ENCODE measurements at regions not wholly inside any gene's neighbourhood (a gene's known extent, or its start where the extent isn't known, plus 50 kb on each side); places are given as distances from the start of the nearest gene placed in this dataset.
"Not testable (repeated sequence)": the region's sequence is repeated elsewhere in the genome, so short reads cannot be mapped to it uniquely, and the experiment has no call there.

- TF ChIP-seq CTCF (IDR thresholded peaks at IDR 0.05; ENCODE audit: low read depth, low read length); POLR2A (IDR thresholded peaks at IDR 0.05; ENCODE audit: extremely low read depth, insufficient read length): not testable (repeated sequence)
- TF ChIP-seq, protein P1, sequence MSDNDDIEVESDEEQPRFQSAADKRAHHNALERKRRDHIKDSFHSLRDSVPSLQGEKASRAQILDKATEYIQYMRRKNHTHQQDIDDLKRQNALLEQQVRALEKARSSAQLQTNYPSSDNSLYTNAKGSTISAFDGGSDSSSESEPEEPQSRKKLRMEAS (IDR thresholded peaks at IDR 0.05; ENCODE audit: low read depth, low read length) = not testable (repeated sequence)
Observed at GRCh38 chr6:26766203-26766902, 106.8 kb upstream of the ZNF322 start.

Data from NB4 (cell line).